Fibroblast of lung (primary cell): ENCODE measurements at regions not wholly inside any gene's neighbourhood (a gene's known extent, or its start where the extent isn't known, plus 50 kb on each side); places are given as distances from the start of the nearest gene placed in this dataset.

Experiments used
- DNase-seq, 2 donors: peaks; one replicate each; pipeline versions ENCODE4 v3.0.0 to v3.0.0-alpha.2; 2010; ENCODE audit warnings: low read depth in 2 of 2
- H2AFZ ChIP-seq: 2 replicates; pipeline ENCODE4 v1.5.1; 2012; ENCODE audit warnings: low read length, control low read depth, inconsistent platforms
- H3K27ac ChIP-seq: 2 replicates; pipeline ENCODE4 v1.5.1; 2011; ENCODE audit warnings: low read length, control low read depth; ENCODE audit not compliant: insufficient read depth
- H3K27me3 ChIP-seq: 2 replicates; pipeline ENCODE4 v1.5.1; 2011; ENCODE audit warnings: mild to moderate bottlenecking, low read length; ENCODE audit not compliant: control insufficient read depth, insufficient read depth
- H3K36me3 ChIP-seq: 2 replicates; pipeline ENCODE4 v1.5.1; 2011; ENCODE audit warnings: low read length; ENCODE audit not compliant: control insufficient read depth, insufficient read depth
- H3K4me1 ChIP-seq: 2 replicates; pipeline ENCODE4 v1.5.1; 2011; ENCODE audit warnings: low read length; ENCODE audit not compliant: control insufficient read depth, insufficient read depth; ENCODE audit errors: extremely low read depth
- H3K4me2 ChIP-seq: 2 replicates; pipeline ENCODE4 v1.5.1; 2011; ENCODE audit warnings: low read length, control low read depth; ENCODE audit not compliant: insufficient read depth; ENCODE audit errors: extremely low read depth
- H3K4me3 ChIP-seq, 4 experiments: fragments of 200-600 bp in 1 of 4; sonication (generic) in 1 of 4; replicated peaks in 1 of 4; 2 replicates each; pipeline ENCODE4 v1.5.1; 2011 to 2016; ENCODE audit warnings: low read length in 4 of 4, low read depth in 3 of 4, mild to moderate bottlenecking in 3 of 4, control low read depth in 2 of 4, inconsistent platforms in 1 of 4, mixed read lengths in 1 of 4; ENCODE audit not compliant: insufficient read depth in 1 of 4; ENCODE audit errors: control extremely low read depth in 1 of 4
- H3K79me2 ChIP-seq: 2 replicates; pipeline ENCODE4 v1.5.1; 2012; ENCODE audit warnings: mild to moderate bottlenecking, low read length, inconsistent platforms; ENCODE audit not compliant: control insufficient read depth, insufficient read depth
- H3K9ac ChIP-seq: 2 replicates; pipeline ENCODE4 v1.5.1; 2011; ENCODE audit warnings: mild to moderate bottlenecking, low read length, control low read depth; ENCODE audit not compliant: insufficient read depth
- H3K9me3 ChIP-seq: 2 replicates; pipeline ENCODE4 v1.5.1; 2012; ENCODE audit warnings: low read depth, low read length; ENCODE audit not compliant: control insufficient read depth, insufficient read depth
- H4K20me1 ChIP-seq: 2 replicates; pipeline ENCODE4 v1.5.1; 2011; ENCODE audit warnings: low read length; ENCODE audit not compliant: control insufficient read depth, insufficient read depth; ENCODE audit errors: extremely low read depth
- CTCF ChIP-seq, 2 donors: IDR thresholded peaks in 1 of 2; conservative IDR thresholded peaks in 1 of 2; 1 replicate in 1 of 2; 2 replicates in 1 of 2; pipeline ENCODE4 v1.5.1; 2011 to 2012; ENCODE audit warnings: low read length in 2 of 2, control low read depth in 1 of 2, inconsistent platforms in 1 of 2, low read depth in 1 of 2, mild to moderate bottlenecking in 1 of 2
- EZH2 ChIP-seq: IDR thresholded peaks from 2 replicates; pipeline ENCODE4 v1.5.1; 2012; ENCODE audit warnings: low read length, control low read depth, mild to moderate bottlenecking; ENCODE audit errors: missing control alignments

DNA sequence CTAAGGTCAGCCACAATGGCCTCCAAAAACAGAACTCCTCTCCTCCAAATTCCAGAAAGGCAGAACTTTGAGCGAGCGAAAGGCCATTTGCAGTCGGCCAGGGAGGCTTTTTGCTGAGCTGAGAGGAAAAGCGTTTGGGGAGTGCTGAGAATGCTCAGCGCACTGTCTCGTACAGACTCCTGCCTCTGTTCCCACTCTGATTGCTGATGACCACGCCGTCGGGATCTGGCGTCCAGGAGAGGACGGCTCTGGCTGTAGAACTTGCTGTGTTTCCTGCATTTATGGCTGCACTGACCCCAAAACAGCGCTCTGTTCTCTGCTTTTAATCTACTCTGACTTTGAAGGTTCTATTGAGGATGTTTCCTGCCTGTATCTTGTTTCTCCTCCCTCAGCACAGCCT lies 82.4 kb upstream of the WSCD2 start:
- H3K4me2 ChIP-seq: no peak overlapping the region
- H3K4me1 ChIP-seq: no peaks in the 10 kb centered on the region
- no peaks in the 10 kb centered on the region for H3K9me3 ChIP-seq
- H4K20me1 ChIP-seq: no peaks in the 10 kb centered on the region
- no peaks in the 10 kb centered on the region for H3K27me3 ChIP-seq
- no peak overlapping the region for H3K27ac ChIP-seq
- TF ChIP-seq EZH2 (no peak), CTCF (conservative IDR thresholded peaks at IDR 0.05 in 1 of 2, IDR thresholded peaks at IDR 0.05 in 1 of 2; ENCODE audit: low read depth in 1 of 2, low read length in 2 of 2) (no peak)
- H3K4me3 ChIP-seq: no peak overlapping the region
- H3K36me3 ChIP-seq: no peaks in the 10 kb centered on the region
- no peak overlapping the region for H2AFZ ChIP-seq
- H3K9ac ChIP-seq: no peak overlapping the region
- no peaks in the 10 kb centered on the region for H3K79me2 ChIP-seq
- DNase-seq: no peak

- Histone ChIP-seq H3K27me3 (no peaks in the 10 kb centered on the region), H4K20me1 (no peaks in the 10 kb centered on the region), H3K4me1 (no peaks in the 10 kb centered on the region), H3K9ac (no peak overlapping the region), H3K79me2 (no peaks in the 10 kb centered on the region), H3K36me3 (no peaks in the 10 kb centered on the region), H3K27ac (no peak overlapping the region), H3K9me3 (no peaks in the 10 kb centered on the region), H2AFZ (no peak overlapping the region), H3K4me3 (no peak overlapping the region), H3K4me2 (no peak overlapping the region)
- DNase-seq: no peak
- TF ChIP-seq CTCF (conservative IDR thresholded peaks at IDR 0.05 in 1 of 2, IDR thresholded peaks at IDR 0.05 in 1 of 2; ENCODE audit: low read depth in 1 of 2, low read length in 2 of 2): no peak
- TF ChIP-seq EZH2: no peak
These were observed 82.0 kb upstream of the WSCD2 start for GRCh38 chr12:108047071-108047550.

DNA sequence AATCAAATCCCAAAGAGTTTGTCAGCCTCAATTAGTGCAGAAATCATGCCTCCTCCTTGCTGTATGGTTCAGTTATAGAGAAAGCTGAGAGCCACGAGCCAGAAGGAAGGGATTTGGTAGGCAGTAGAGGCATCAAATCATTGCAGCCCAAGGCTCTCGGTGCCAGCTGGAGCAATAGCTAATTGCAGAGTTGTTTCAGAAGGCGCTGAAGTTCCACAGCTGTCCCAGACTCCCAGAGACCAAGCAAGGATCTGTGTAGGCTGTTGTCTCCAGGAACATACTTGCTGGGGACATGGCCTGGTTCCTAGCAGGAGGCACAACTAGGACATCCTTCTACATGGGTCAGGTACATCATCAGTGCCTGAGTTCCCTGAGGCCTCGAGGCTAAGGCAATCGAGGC lies 80.4 kb upstream of the WSCD2 start:
- no peaks in the 10 kb centered on the region for H3K36me3 ChIP-seq
- TF ChIP-seq EZH2 (no peak), CTCF (conservative IDR thresholded peaks at IDR 0.05 in 1 of 2, IDR thresholded peaks at IDR 0.05 in 1 of 2; ENCODE audit: low read depth in 1 of 2, low read length in 2 of 2) (no peak)
- no peak for DNase-seq
- H3K4me3 ChIP-seq: no peak overlapping the region
- no peak overlapping the region for H3K4me2 ChIP-seq
- no peak overlapping the region for H3K9ac ChIP-seq
- no peaks in the 10 kb centered on the region for H3K27me3 ChIP-seq
- H3K4me1 ChIP-seq: no peaks in the 10 kb centered on the region
- H3K27ac ChIP-seq: no peak overlapping the region
- H3K9me3 ChIP-seq: no peaks in the 10 kb centered on the region
- H3K79me2 ChIP-seq: no peaks in the 10 kb centered on the region
- H2AFZ ChIP-seq: no peak overlapping the region
- no peaks in the 10 kb centered on the region for H4K20me1 ChIP-seq
